K562 (cell line): ENCODE measurements at regions not wholly inside any gene's neighbourhood (a gene's known extent, or its start where the extent isn't known, plus 50 kb on each side); places are given as distances from the start of the nearest gene placed in this dataset.

Experiments used
- NCOA6 ChIP-seq: fragments of 450-650 bp; IDR thresholded peaks from 2 replicates; pipeline ENCODE4 v1.6.1; 2017; ENCODE audit warnings: mild to moderate bottlenecking
- POLR2A ChIP-seq: fragments of 450-650 bp; conservative IDR thresholded peaks from 2 replicates; pipeline ENCODE4 v1.6.1; 2016
- SIX5 ChIP-seq, 2 experiments: IDR thresholded peaks; 2 replicates each; pipeline ENCODE4 v1.6.1; 2011; ENCODE audit warnings: low read length in 2 of 2, borderline replicate concordance in 1 of 2, low read depth in 1 of 2, mild to moderate bottlenecking in 1 of 2, moderate library complexity in 1 of 2; ENCODE audit not compliant: insufficient read depth in 1 of 2
- SP1 ChIP-seq: sonication (generic); formaldehyde crosslinking; IDR thresholded peaks from 2 replicates; pipeline ENCODE4 v1.8.1; 2022; ENCODE audit warnings: mild to moderate bottlenecking, missing genetic modification reagents
- SUPT5H ChIP-seq: fragments of 450-650 bp; IDR thresholded peaks from 2 replicates; pipeline ENCODE4 v1.6.1; 2016
- ZKSCAN8 ChIP-seq: fragments of 200-800 bp; sonication (Bioruptor generic); IDR thresholded peaks from 2 replicates; pipeline ENCODE4 v1.6.1; 2016; ENCODE audit warnings: missing genetic modification characterization, missing compliant biosample characterization
- ZNF274 ChIP-seq: IDR thresholded peaks from 2 replicates; pipeline ENCODE4 v1.6.1; 2011; ENCODE audit warnings: low read depth, mild to moderate bottlenecking, low read length, moderate library complexity, borderline replicate concordance

DNA sequence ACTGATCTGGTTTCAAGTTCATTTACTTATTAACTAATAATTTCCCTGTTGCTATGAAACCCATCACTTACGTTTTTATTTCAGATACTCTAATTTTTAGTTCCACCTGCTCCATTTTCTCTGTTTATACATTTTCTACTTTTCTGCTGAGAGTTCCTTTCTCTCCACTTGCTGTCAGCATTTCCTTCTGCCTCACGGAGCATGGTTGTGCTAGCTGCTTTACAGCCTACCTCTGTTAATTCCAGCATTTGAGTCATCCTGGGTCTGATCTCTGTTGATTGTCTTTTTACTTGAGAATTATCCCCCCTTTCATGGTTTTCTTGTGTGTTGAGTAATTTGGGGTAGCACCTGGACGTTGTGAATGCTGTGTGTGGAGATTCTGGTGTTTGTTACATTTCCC is 373.2 kb upstream of the C1orf174 start:
- TF ChIP-seq SP1 (CRISPR knock-in tag) (no peak), NCOA6 (no peak), ZNF274 (no peak), SUPT5H (no peak), ZKSCAN8 (CRISPR knock-in tag) (no peak), SIX5 (IDR thresholded peaks at IDR 0.05; ENCODE audit: borderline replicate concordance in 1 of 2, insufficient read depth in 1 of 2, low read depth in 1 of 2, low read length in 2 of 2) (no peak), POLR2A (no peak)
